Loucy (cell line): ENCODE measurements at regions not wholly inside any gene's neighbourhood (a gene's known extent, or its start where the extent isn't known, plus 50 kb on each side); places are given as distances from the start of the nearest gene placed in this dataset.

Source experiments
- H2AFZ ChIP-seq: fragments of 200-600 bp; sonication (generic); 2 replicates; pipeline ENCODE4 v1.6.0; 2016; ENCODE audit warnings: antibody characterized with exemption, mild to moderate bottlenecking, low read length, moderate library complexity
- H3F3A ChIP-seq: fragments of 200-600 bp; 2 replicates; pipeline ENCODE4 v1.6.0; 2016; ENCODE audit warnings: antibody characterized with exemption, low read depth, mild to moderate bottlenecking
- H3K27me3 ChIP-seq: fragments of 200-600 bp; sonication (generic); 2 replicates; pipeline ENCODE4 v1.6.1; 2014; ENCODE audit warnings: low read length, mild to moderate bottlenecking; ENCODE audit not compliant: insufficient read depth, poor library complexity, severe bottlenecking
- H3K36me3 ChIP-seq: fragments of 200-600 bp; sonication (generic); 2 replicates; pipeline ENCODE4 v1.6.1; 2016; ENCODE audit warnings: low read length; ENCODE audit not compliant: insufficient read depth
- H3K4me1 ChIP-seq: fragments of 200-600 bp; sonication (generic); 2 replicates; pipeline ENCODE4 v1.5.1; 2014; ENCODE audit warnings: low read length, mild to moderate bottlenecking; ENCODE audit not compliant: insufficient read depth, poor library complexity, severe bottlenecking
- H3K4me2 ChIP-seq: fragments of 200-600 bp; sonication (generic); 2 replicates; pipeline ENCODE4 v1.6.0; 2014; ENCODE audit warnings: antibody characterized with exemption, low read length, low read depth, mild to moderate bottlenecking; ENCODE audit not compliant: poor library complexity, severe bottlenecking
- H3K4me3 ChIP-seq: fragments of 200-600 bp; sonication (generic); 2 replicates; pipeline ENCODE4 v1.5.1; 2014; ENCODE audit warnings: low read length, mild to moderate bottlenecking, mixed read lengths; ENCODE audit not compliant: poor library complexity, severe bottlenecking
- H3K79me2 ChIP-seq: fragments of 200-600 bp; sonication (generic); 2 replicates; pipeline ENCODE4 v1.6.1; 2014; ENCODE audit warnings: low read length; ENCODE audit not compliant: insufficient read depth
- H3K9ac ChIP-seq: fragments of 200-600 bp; sonication (generic); 2 replicates; pipeline ENCODE4 v1.6.0; 2014; ENCODE audit warnings: mild to moderate bottlenecking, low read depth, low read length, moderate library complexity; ENCODE audit not compliant: poor library complexity, severe bottlenecking
- H3K9me2 ChIP-seq: fragments of 200-600 bp; sonication (generic); replicated peaks from 2 replicates; pipeline ENCODE4 v1.6.1; 2016; ENCODE audit warnings: low read depth, low read length, mixed read lengths
- H3K9me3 ChIP-seq: fragments of 200-600 bp; sonication (generic); 2 replicates; pipeline ENCODE4 v1.6.1; 2014; ENCODE audit warnings: mild to moderate bottlenecking, antibody characterized with exemption, low read length, low read depth; ENCODE audit not compliant: insufficient read depth
- H4K20me1 ChIP-seq: fragments of 200-600 bp; sonication (generic); 2 replicates; pipeline ENCODE4 v1.6.0; 2014; ENCODE audit warnings: antibody characterized with exemption, low read length, mild to moderate bottlenecking; ENCODE audit not compliant: insufficient read depth, poor library complexity, severe bottlenecking
- EZH2phosphoT487 ChIP-seq: fragments of 200-600 bp; IDR thresholded peaks from 2 replicates; pipeline ENCODE4 v1.6.1; 2018; ENCODE audit warnings: antibody characterized with exemption, mild to moderate bottlenecking, moderate library complexity, borderline replicate concordance
- TF ChIP-seq, protein P1 (sequence below): fragments of 200-600 bp; sonication (generic); conservative IDR thresholded peaks from 2 replicates; pipeline ENCODE4 v1.5.1; 2014; ENCODE audit warnings: mild to moderate bottlenecking, antibody characterized with exemption, low read length

DNA sequence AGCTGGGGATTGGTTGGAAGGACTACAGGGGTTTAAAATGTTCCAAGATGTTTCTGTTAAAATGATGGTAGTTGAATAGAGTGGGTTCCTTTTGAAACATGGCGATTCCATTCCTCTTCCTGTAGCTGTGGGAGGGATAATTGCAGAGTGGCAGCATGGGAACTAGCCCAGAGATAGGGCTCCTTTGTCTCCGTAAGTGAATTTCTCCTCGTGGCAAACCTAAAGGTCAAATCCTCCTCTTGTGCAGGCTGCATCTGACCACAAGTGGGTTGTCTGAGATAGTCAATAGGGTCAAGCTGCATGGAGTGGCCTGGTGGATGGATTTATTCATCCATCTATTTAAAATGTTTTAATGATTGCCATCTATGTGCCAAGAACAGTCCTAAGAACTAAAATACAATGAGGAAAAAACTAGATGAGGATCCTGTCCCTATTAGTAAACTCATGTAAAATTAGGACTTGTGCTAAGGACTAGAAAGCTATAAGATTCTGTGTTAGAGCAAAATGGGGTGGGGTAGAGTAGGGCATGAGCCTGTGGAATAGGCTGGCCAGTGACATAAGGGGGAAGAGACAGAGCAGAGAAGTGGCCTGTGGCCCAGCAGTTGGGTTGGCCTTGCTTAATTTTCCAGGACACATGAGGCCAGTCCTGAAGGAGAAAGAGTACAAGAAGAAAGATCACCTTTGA lies 89.1 kb upstream of the IVNS1ABP start:
- no peak overlapping the region for H3K4me2 ChIP-seq
- peaks cover 6% of the 10 kb centered on the region for H3K4me1 ChIP-seq
- H3F3A ChIP-seq: no peaks in the 10 kb centered on the region

DNA sequence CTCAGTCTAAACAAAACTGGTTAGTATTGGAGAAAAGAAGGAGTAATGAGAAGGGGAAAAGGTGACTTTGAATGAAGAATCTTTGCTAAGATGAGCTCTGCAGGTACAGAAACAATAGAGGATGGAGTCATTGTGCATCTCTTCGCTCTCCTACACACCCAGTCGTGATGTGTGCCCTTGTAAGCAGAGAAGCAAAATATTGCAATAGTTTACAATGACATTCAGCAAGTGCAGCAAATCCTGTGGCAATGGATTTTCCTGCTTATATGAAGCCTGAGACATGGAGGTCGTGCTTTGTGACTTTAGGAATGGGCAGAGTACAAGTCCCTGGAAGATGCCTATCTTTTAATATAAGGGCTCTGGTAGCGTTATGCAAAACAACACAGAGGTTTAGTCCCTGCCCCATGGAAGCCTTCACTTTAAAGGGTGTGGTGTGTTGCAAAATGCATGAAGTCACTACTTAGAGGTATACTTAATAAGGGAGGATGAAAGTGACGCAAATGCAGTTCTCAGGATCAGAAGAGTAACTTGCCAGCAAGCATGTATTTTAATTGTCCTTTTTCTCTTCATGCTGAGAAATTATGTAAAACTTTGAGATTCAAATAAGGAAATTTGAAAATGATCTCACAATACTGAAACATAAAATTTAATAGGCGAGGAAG lies 88.0 kb upstream of the IVNS1ABP start:
- Histone ChIP-seq H3K9me2 (no peaks in the 10 kb centered on the region), H2AFZ (peak overlapping the region; percentile 59), H3K36me3 (no peaks in the 10 kb centered on the region), H3K4me3 (no peak overlapping the region), H3K27me3 (no peaks in the 10 kb centered on the region), H3K79me2 (no peaks in the 10 kb centered on the region), H3K4me2 (peak overlapping the region; percentile 48), H3K9ac (no peak overlapping the region), H4K20me1 (no peaks in the 10 kb centered on the region), H3K9me3 (no peaks in the 10 kb centered on the region), H3F3A (no peaks in the 10 kb centered on the region), H3K4me1 (peaks cover 6% of the 10 kb centered on the region)
- TF ChIP-seq EZH2phosphoT487: no peak

More for the DNA sequence above, 89.1 kb upstream of the IVNS1ABP start:
- H3K79me2 ChIP-seq: no peaks in the 10 kb centered on the region
- H3K9ac ChIP-seq: no peak overlapping the region
- no peaks in the 10 kb centered on the region for H3K9me3 ChIP-seq
- H3K4me3 ChIP-seq: no peak overlapping the region
- no peaks in the 10 kb centered on the region for H4K20me1 ChIP-seq
- no peak for TF ChIP-seq EZH2phosphoT487
- TF ChIP-seq, protein P1, sequence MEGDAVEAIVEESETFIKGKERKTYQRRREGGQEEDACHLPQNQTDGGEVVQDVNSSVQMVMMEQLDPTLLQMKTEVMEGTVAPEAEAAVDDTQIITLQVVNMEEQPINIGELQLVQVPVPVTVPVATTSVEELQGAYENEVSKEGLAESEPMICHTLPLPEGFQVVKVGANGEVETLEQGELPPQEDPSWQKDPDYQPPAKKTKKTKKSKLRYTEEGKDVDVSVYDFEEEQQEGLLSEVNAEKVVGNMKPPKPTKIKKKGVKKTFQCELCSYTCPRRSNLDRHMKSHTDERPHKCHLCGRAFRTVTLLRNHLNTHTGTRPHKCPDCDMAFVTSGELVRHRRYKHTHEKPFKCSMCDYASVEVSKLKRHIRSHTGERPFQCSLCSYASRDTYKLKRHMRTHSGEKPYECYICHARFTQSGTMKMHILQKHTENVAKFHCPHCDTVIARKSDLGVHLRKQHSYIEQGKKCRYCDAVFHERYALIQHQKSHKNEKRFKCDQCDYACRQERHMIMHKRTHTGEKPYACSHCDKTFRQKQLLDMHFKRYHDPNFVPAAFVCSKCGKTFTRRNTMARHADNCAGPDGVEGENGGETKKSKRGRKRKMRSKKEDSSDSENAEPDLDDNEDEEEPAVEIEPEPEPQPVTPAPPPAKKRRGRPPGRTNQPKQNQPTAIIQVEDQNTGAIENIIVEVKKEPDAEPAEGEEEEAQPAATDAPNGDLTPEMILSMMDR: no peak
- H3K9me2 ChIP-seq: no peaks in the 10 kb centered on the region
- H3K27me3 ChIP-seq: no peaks in the 10 kb centered on the region
- H2AFZ ChIP-seq: no peak overlapping the region
- H3K36me3 ChIP-seq: no peaks in the 10 kb centered on the region

DNA sequence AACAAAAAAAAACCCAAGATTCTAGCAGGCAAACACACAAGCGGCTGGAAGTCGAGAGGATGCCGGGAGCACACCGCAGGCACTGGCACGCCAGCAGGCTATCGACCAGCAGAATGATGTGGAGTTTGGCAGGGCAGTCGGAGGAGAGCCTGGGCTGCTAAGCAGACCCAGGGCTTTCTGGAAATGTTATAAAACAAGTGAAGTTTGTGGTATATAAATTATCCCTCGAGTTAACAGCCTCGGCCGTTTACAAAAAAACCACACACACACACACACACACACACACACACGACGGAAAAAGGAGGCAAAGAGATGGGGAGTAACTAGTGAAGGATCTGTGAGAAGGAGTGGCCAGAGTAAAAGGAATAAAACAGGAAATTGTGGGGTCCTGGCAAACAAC lies 87.2 kb upstream of the IVNS1ABP start:
- TF ChIP-seq, protein P1: no peak
- TF ChIP-seq EZH2phosphoT487: no peak
- no peaks in the 10 kb centered on the region for H3K9me3 ChIP-seq
- no peaks in the 10 kb centered on the region for H3F3A ChIP-seq
- no peaks in the 10 kb centered on the region for H3K36me3 ChIP-seq
- H2AFZ ChIP-seq: peak overlapping the region; percentile 59; the same call in 1 of the 2 replicates
- H3K4me2 ChIP-seq: peak overlapping the region; percentile 48
- H3K4me3 ChIP-seq: no peak overlapping the region
- no peaks in the 10 kb centered on the region for H3K27me3 ChIP-seq
- no peaks in the 10 kb centered on the region for H3K79me2 ChIP-seq
- no peaks in the 10 kb centered on the region for H3K9me2 ChIP-seq
- peaks cover 6% of the 10 kb centered on the region for H3K4me1 ChIP-seq
- no peaks in the 10 kb centered on the region for H4K20me1 ChIP-seq
- no peak overlapping the region for H3K9ac ChIP-seq
